ENCODE measurements at regions not wholly inside any gene's neighbourhood (a gene's known extent, or its start where the extent isn't known, plus 50 kb on each side); places are given as distances from the start of the nearest gene placed in this dataset.

- TF ChIP-seq CTCF (IDR thresholded peaks at IDR 0.05; ENCODE audit: insufficient read depth, low read length, poor library complexity, severe bottlenecking), result no peak
- no peak for TF ChIP-seq EZH2phosphoT487 (conservative IDR thresholded peaks at IDR 0.05; ENCODE audit: low read length)
Observed at GRCh38 chr15:91605576-91605975, 247.9 kb upstream of the SLCO3A1 start.

Data from SU-DHL-6 (cell line).